Memory B cell (primary cell): ENCODE measurements at regions not wholly inside any gene's neighbourhood (a gene's known extent, or its start where the extent isn't known, plus 50 kb on each side); places are given as distances from the start of the nearest gene placed in this dataset.
"Not testable (repeated sequence)": the region's sequence is repeated elsewhere in the genome, so short reads cannot be mapped to it uniquely, and the experiment has no call there.

Source experiments
- ATAC-seq: fragments of 150-1000 bp; cut with Tn5 transposase; 2 replicates; pipeline ENCODE4 v1.10.0; 2021; ENCODE audit warnings: low read depth, mild to moderate bottlenecking, moderate library complexity
- DNase-seq, 2 donors: peaks; one replicate each; pipeline ENCODE4 v3.0.0; 2022; ENCODE audit warnings: low spot score in 2 of 2
- H3K27ac Mint-ChIP-seq: one replicate; pipeline ENCODE4 v1.8.0; 2022; ENCODE audit warnings: mild to moderate bottlenecking, moderate library complexity, mixed read lengths
- H3K27me3 Mint-ChIP-seq: one replicate; pipeline ENCODE4 v1.8.0; 2022; ENCODE audit warnings: mixed read lengths
- H3K36me3 Mint-ChIP-seq: one replicate; pipeline ENCODE4 v1.8.0; 2022; ENCODE audit warnings: mild to moderate bottlenecking, mixed read lengths
- H3K4me1 Mint-ChIP-seq: one replicate; pipeline ENCODE4 v1.8.0; 2022; ENCODE audit warnings: mixed read lengths
- H3K4me3 Mint-ChIP-seq: one replicate; pipeline ENCODE4 v1.8.0; 2022; ENCODE audit warnings: mild to moderate bottlenecking, moderate library complexity, mixed read lengths
- H3K9me3 Mint-ChIP-seq: one replicate; pipeline ENCODE4 v1.8.0; 2022; ENCODE audit warnings: mixed read lengths

DNA sequence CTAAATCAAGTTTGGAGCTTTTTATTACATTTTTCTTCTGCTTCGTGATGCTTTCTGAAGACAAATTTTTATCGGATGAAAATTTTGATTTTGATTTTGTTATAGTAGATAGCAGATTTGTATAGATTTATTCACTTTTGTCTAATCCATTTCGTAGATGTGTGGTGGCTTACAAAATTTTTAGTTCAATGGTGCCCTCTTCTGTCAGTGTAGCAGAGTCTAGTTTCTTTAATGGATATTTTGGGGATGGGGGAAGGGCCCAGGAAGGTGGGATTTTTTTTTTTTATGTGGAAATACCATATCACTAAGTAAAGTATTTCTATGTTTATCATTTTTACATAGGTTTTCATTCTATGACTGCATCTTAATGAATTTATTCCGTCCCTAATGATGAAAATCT is 259.9 kb upstream of the TARS1 start:
- Mint-ChIP-seq H3K36me3 (no peaks in the 10 kb centered on the region), H3K4me3 (no peak overlapping the region), H3K27ac (no peak overlapping the region)

DNA sequence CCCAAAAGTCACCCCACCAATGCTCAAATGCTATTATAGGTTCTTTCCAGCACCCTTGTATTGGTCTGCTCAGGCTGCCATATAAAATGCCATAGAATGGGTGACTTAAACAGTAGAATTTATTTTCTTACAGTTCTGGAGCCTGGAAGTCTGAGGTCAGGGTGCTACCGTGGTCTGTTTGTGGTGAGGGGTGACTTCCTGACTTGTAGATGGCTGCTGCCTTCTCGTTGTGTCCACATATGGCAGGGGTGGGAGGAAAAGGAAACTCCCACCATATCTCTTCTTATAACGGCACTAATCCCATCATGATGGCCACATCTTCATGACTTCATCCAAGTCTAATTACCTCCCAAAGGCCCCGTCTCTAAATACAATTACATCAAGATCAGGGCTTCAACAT is 257.8 kb upstream of the TARS1 start:
- Mint-ChIP-seq H3K27ac (no peak overlapping the region), H3K4me3 (no peak overlapping the region), H3K9me3 (peaks cover 4% of the 10 kb centered on the region), H3K36me3 (no peaks in the 10 kb centered on the region), H3K4me1 (no peaks in the 10 kb centered on the region), H3K27me3 (no peaks in the 10 kb centered on the region)
- ATAC-seq (no peak), DNase-seq (no peak)

More for the DNA sequence above, 259.9 kb upstream of the TARS1 start:
- H3K27me3 Mint-ChIP-seq, result no peaks in the 10 kb centered on the region
- H3K4me1 Mint-ChIP-seq, result no peaks in the 10 kb centered on the region
- no peak for ATAC-seq
- no peak for DNase-seq
- peaks cover 6% of the 10 kb centered on the region for H3K9me3 Mint-ChIP-seq

DNA sequence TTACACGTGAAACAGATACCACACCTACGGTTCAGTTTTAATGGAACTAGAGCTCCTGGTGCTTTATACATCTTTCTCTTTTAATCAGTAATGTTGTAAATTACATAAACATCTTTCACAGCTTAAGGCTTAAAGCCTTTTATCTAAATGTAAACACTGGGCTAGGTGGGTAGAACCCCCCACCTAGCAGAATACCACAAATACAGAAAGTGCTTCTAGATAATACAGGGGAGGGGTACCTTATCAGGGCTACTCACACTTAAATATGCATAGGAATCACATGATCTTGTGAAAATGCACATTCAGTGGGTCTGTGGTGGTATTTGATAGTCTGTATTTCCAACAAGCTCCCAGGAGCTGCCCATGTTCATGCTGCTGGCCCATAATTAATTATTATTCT is 256.4 kb upstream of the TARS1 start:
- no peak for ATAC-seq

DNA sequence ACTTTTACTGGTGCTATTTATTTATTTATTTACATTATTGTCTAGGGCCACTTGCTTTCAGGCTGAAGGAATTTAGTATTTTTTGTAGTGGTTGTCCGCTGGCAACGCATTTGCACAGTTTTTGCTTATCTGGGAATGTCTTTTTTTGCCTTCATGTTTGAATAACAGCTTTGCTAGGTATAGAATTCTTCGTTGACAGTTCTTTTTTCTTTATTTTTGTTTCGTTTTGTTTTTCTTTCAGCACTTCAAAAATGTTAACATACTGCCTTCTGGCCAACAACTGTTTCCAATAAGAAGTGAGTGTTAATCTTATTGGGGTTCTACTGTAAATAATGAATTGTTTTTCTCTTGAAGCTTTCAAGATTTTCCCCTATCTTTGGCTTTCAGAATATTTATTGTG is 252.7 kb upstream of the TARS1 start:
- H3K36me3 Mint-ChIP-seq, result no peaks in the 10 kb centered on the region
- no peaks in the 10 kb centered on the region for H3K4me1 Mint-ChIP-seq
- no peaks in the 10 kb centered on the region for H3K27me3 Mint-ChIP-seq
- H3K27ac Mint-ChIP-seq, result no peak overlapping the region
- no peak overlapping the region for H3K4me3 Mint-ChIP-seq
- DNase-seq (no peak), ATAC-seq (no peak)
- H3K9me3 Mint-ChIP-seq, result peaks cover 4% of the 10 kb centered on the region

More for the DNA sequence above, 256.4 kb upstream of the TARS1 start:
- Mint-ChIP-seq H3K36me3 (no peaks in the 10 kb centered on the region), H3K9me3 (peaks cover 5% of the 10 kb centered on the region), H3K4me1 (no peaks in the 10 kb centered on the region), H3K27ac (no peak overlapping the region), H3K4me3 (no peak overlapping the region), H3K27me3 (no peaks in the 10 kb centered on the region)
- DNase-seq, result no peak

DNA sequence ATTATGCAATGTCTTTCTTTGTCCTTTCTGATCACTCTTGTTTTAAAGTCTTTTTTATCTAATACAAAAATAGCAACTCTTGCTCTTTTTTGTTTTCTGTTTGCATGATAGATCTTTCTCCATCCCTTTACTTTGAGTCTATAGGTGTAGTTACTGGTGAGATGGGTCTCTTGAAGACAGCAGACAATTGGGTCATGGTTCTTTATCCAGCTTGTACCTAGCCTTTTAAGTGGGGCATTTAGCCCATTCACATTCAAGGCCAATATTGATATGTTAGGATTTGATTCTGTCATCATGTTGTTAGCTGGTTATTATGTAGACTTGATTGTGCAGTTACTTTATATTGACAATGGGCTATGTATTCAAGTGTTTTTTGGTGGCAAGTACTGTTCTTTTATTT is 245.9 kb upstream of the TARS1 start:
- H3K4me3 Mint-ChIP-seq, result no peak overlapping the region
- no peaks in the 10 kb centered on the region for H3K4me1 Mint-ChIP-seq
- ATAC-seq (no peak), DNase-seq (no peak)
- peaks cover 1% of the 10 kb centered on the region for H3K9me3 Mint-ChIP-seq
- no peak overlapping the region for H3K27ac Mint-ChIP-seq
- H3K27me3 Mint-ChIP-seq, result no peaks in the 10 kb centered on the region
- no peaks in the 10 kb centered on the region for H3K36me3 Mint-ChIP-seq

DNA sequence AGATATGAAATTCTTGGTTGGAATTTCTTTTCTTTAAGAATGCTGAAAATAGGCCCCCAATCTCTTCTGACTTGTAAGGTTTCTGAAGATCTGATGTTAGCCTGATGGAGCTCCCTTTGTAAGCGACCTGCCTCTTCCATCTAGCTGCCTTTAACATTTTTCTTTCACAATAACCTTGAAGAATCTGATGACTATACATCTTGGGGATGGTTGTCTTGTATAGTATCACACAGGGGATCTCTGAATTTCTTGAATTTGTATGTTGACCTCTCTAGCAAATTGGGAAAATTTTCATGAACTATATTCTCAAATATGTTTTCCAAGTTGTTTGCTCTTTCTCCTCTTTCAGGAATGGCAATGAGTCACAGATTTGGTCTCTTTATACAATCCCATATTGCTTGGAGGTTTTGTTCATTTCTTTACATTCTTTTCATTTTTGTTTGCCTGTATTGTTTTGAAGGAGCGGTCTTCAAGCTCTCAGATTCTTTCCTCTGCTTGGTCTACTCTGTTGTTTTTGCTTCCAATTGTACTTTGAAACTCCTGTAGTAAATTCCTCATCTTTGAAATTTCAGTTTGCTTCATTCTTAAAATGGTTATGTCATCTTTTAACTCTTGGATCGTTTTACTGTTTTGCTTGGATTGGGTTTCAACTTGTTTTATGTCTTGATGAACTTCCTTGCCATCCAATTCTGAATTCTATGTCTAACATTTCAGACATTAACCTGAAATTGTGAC is 245.2 kb upstream of the TARS1 start:
- H3K27ac Mint-ChIP-seq, result no peak overlapping the region
- no peak for DNase-seq
- no peak overlapping the region for H3K4me3 Mint-ChIP-seq
- peaks cover 1% of the 10 kb centered on the region for H3K9me3 Mint-ChIP-seq
- ATAC-seq, result no peak
- H3K36me3 Mint-ChIP-seq, result no peaks in the 10 kb centered on the region
- no peaks in the 10 kb centered on the region for H3K27me3 Mint-ChIP-seq
- H3K4me1 Mint-ChIP-seq, result no peaks in the 10 kb centered on the region

DNA sequence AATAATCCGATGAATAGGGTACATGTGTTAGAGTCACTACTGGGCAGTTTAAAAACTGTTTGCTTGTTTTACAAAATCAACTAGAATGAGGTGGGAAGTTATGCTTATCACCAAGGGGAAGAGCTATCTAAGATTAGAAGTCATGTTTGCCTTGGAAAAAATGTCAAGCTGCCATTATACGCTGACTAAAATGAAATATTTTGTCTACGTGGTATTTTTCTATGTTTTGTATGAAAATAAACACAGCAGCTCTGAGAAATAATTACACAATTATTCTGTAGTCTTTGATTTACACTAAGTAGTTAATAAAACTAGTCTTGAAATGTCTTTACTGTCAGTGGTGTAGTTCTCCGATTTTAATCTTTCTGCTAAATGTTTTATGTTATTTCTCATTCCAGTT is 241.9 kb upstream of the TARS1 start:
- no peaks in the 10 kb centered on the region for H3K27me3 Mint-ChIP-seq
- no peak for ATAC-seq
- H3K27ac Mint-ChIP-seq, result no peak overlapping the region
- H3K36me3 Mint-ChIP-seq, result no peaks in the 10 kb centered on the region
- H3K4me3 Mint-ChIP-seq, result no peak overlapping the region
- H3K9me3 Mint-ChIP-seq, result peaks cover 1% of the 10 kb centered on the region
- H3K4me1 Mint-ChIP-seq, result no peaks in the 10 kb centered on the region
- no peak for DNase-seq

DNA sequence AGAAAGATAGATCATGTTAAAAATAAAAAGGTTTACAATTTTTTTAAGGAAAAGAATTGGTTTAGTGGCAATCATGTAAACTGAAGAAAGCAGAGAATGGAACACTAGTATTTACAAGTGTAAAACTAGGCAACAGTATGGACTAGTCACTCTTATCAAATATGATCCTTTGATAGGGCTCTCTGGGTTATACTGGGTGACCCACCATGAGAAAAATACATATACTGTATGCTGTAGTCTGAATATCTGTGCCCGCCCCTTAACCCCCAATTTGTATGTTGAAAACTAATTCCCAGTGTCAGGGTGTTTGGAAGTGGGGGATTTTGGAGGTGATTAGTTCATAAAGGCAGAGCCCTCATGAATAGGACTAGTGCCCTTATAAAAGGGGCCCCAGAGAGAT is 236.8 kb upstream of the TARS1 start:
- Mint-ChIP-seq H3K27me3 (no peaks in the 10 kb centered on the region), H3K4me1 (no peaks in the 10 kb centered on the region), H3K27ac (no peak overlapping the region), H3K36me3 (no peaks in the 10 kb centered on the region), H3K4me3 (no peak overlapping the region), H3K9me3 (peaks cover 2% of the 10 kb centered on the region)
- DNase-seq, result no peak
- ATAC-seq, result no peak

DNA sequence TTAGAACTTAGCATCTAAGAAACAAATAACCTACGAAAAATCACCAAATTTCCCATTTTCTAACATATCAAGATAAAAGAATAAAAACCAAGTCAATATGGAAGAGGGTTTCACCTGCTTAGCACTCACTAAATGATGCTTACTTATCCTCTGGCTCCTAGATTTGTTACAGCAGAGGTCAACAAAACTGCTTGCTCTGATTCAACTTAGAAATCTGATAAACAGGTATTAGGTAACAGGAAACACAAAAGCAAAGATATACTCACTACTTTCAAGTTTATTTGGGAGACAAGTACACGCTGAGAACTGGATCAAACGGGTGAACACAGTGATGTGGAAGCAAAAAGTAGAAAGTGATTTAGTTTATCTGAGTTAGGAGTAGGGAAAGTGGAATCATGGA is 235.7 kb upstream of the TARS1 start:
- no peak for DNase-seq
- H3K36me3 Mint-ChIP-seq, result no peaks in the 10 kb centered on the region
- no peaks in the 10 kb centered on the region for H3K27me3 Mint-ChIP-seq
- H3K4me3 Mint-ChIP-seq, result no peak overlapping the region
- ATAC-seq, result no peak
- H3K4me1 Mint-ChIP-seq, result no peaks in the 10 kb centered on the region
- H3K27ac Mint-ChIP-seq, result no peak overlapping the region
- H3K9me3 Mint-ChIP-seq, result peaks cover 2% of the 10 kb centered on the region

DNA sequence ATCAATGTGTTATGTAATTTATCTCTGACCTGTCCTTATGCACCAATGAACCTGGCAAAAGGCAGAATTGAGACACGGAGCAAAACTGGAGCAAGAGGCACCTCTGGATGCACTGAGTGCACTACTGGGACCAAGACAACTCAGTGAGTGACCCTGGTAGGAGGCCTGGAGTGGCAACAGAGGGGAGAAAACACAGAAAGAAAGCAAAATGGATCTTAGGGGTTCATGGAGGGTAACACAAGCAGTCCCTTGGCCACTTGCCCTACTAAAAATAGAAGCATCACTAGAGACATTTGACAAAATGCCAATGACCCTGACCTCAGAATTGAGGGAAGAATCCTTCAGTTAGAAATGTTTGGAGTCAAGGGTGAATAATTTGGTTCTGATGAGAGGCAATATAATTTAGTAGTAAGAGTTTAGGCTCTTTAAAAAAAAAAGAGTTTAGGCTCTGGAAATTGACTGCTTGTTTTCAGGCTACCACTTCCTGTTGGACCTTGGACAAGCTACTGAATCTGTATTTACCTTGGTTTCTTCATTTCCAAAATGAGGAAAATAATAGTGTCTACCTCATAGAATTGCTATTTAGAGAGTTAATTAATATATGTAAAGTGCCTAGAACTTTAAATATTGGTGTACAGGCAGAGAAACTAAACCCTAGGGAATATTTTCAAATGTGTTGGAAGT is 234.9 kb upstream of the TARS1 start:
- peaks cover 2% of the 10 kb centered on the region for H3K9me3 Mint-ChIP-seq
- ATAC-seq (no peak), DNase-seq (no peak)
- no peak overlapping the region for H3K4me3 Mint-ChIP-seq
- H3K4me1 Mint-ChIP-seq, result no peaks in the 10 kb centered on the region
- no peaks in the 10 kb centered on the region for H3K36me3 Mint-ChIP-seq
- no peak overlapping the region for H3K27ac Mint-ChIP-seq
- H3K27me3 Mint-ChIP-seq, result no peaks in the 10 kb centered on the region

DNA sequence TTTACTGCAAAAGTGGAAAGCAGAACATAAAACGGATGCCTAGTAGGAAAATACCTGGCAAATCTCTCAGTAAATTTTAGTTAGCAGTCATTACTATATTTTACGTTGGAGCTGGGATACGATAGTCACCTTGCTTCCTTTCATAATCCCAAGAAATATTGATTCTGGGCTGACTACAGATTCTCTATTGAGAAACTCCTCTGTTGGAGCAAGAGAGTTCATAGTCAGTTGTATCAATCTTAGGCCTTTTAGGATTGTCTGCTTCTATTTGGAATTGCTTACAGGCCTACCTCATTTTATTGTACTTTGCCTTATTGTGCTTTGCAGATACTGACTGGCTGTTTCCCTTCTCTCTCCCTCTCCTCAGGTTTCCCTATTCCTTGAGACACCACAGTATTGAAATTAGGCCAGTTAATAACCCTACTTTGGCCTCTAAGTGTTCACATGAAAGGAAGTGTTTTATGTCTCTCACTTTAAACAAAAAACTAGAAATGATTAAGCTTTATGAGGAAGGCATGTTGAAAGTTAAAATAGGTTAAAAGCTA is 233.7 kb upstream of the TARS1 start:
- no peaks in the 10 kb centered on the region for H3K36me3 Mint-ChIP-seq
- ATAC-seq (no peak), DNase-seq (no peak)
- H3K9me3 Mint-ChIP-seq, result peaks cover 2% of the 10 kb centered on the region
- H3K27me3 Mint-ChIP-seq, result no peaks in the 10 kb centered on the region
- no peaks in the 10 kb centered on the region for H3K4me1 Mint-ChIP-seq
- no peak overlapping the region for H3K4me3 Mint-ChIP-seq
- H3K27ac Mint-ChIP-seq, result no peak overlapping the region

DNA sequence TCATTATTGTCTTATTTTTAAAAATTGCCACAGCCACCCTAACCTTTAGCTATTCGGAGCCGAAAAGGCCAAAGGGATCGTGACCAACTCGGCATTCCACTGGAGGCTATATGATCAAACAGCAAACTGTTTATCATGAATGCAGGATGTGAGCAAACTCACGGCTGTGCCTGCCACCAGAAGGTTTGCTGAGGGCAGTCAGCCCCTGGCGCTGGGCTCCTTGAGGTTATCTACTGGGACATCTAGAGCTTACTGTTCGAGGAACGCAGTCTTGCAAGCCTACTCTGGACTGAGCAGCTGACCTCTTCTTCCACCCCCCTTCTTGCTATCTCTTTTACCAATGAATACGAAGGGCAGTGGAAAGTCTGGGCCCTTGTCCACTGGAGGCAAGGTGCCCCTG is 231.5 kb upstream of the TARS1 start:
- Mint-ChIP-seq H3K36me3 (no peaks in the 10 kb centered on the region), H3K27ac (no peak overlapping the region), H3K4me3 (no peak overlapping the region), H3K9me3 (peaks cover 2% of the 10 kb centered on the region), H3K27me3 (no peaks in the 10 kb centered on the region), H3K4me1 (no peaks in the 10 kb centered on the region)
- ATAC-seq (no peak), DNase-seq (no peak)

DNA sequence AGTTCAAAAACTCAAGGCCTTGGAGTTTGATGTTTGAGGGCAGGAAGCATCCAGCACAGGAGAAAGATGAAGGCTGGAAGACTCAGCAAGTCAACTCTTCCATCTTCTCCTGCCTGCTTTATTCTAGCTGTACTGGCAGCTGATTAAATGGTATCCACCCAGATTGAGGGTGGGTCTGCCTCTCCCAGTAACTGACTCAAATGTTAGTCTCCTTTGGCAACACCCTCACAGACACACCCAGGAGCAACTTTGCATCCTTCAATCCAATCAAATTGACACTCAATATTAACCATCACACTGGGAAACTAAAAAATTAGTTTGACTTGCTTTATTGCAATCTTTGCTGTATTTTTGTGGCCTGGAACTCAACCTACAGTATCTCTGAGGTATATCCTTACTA is 230.5 kb upstream of the TARS1 start:
- H3K27me3 Mint-ChIP-seq, H3K4me1 Mint-ChIP-seq, H3K9me3 Mint-ChIP-seq, H3K27ac Mint-ChIP-seq, ATAC-seq, H3K36me3 Mint-ChIP-seq, DNase-seq, H3K4me3 Mint-ChIP-seq: not testable (repeated sequence)

DNA sequence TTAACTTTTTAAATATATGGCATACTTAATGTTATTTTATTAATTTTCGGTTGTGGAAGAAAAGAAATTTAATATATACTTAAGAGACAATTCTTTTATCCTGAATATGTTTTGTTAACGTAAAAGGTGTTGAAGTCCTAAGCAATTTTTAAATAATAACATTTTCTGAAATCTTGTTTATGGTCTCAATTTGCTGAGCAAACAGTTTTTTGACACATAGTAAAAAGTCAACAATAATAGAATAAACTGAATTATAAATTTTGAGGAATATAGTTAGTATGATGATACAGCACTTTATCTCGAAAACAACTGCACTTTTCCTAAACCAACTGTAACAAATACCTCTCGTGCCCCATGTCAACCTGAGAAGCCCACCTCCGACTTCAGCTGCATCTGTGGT is 229.8 kb upstream of the TARS1 start:
- Mint-ChIP-seq H3K4me3 (no peak overlapping the region), H3K9me3 (peaks cover 2% of the 10 kb centered on the region), H3K36me3 (no peaks in the 10 kb centered on the region), H3K4me1 (no peaks in the 10 kb centered on the region), H3K27ac (no peak overlapping the region), H3K27me3 (no peaks in the 10 kb centered on the region)
- ATAC-seq (no peak), DNase-seq (no peak)

DNA sequence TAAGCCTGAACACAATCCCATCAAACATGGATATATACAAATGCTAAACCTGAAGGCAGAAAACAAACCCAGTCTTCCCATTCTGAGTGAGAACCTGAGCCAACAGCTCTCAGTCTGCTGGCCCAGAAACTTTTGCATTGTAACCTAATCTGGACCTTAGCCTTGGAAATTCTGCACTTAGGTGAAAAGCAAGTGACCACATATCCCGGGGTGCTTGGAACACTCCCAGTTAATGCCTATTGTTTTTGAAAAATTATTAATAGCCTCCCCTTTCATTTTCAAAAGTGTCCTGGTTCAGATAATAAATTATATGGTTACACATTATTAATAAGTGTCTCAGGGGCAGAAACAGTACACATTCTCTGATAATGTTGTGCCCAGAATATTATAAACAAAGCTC is 228.3 kb upstream of the TARS1 start:
- Mint-ChIP-seq H3K4me3 (no peak overlapping the region), H3K36me3 (no peaks in the 10 kb centered on the region), H3K9me3 (no peaks in the 10 kb centered on the region), H3K27me3 (no peaks in the 10 kb centered on the region), H3K27ac (no peak overlapping the region), H3K4me1 (no peaks in the 10 kb centered on the region)
- ATAC-seq, result no peak
- no peak for DNase-seq
